ENCODE measurements at regions not wholly inside any gene's neighbourhood (a gene's known extent, or its start where the extent isn't known, plus 50 kb on each side); places are given as distances from the start of the nearest gene placed in this dataset.
A peak's percentile ranks its signal among the peaks of the same experiment; 100 is the strongest.
"Not testable (repeated sequence)": the region's sequence is repeated elsewhere in the genome, so short reads cannot be mapped to it uniquely, and the experiment has no call there.

DNA sequence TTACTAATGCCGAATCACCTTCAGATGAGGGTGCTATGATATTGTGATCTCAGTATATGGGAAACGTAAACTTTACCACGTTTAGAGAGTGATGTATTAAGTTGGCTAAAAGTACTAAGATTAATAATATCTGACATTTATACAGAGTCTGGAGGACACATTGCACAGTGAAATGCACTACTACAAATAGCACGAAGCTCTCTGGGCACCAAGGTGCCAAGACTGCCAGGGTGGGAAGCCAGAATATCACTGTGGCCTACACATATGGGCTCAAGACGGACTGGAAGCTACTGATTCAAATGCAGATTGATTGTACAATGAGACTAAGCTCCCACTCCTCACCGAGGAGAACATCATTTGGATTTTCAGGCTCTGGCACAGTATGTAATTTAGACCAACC is 113.3 kb upstream of the LIPC start:
- no peak overlapping the region for H3K4me3 ChIP-seq (ENCODE audit: low read depth in 1 of 2, low read length in 2 of 2)
- no peak overlapping the region for H3K9ac ChIP-seq (ENCODE audit: low read length)
- H3K36me3 ChIP-seq (ENCODE audit: insufficient read depth, low read length), result no peaks in the 10 kb centered on the region
- H3K27me3 ChIP-seq (ENCODE audit: control insufficient read depth in 1 of 2, insufficient read depth in 2 of 2, low read length in 2 of 2), result no peaks in the 10 kb centered on the region
- H3K4me1 ChIP-seq (ENCODE audit: insufficient read depth, low read length), result no peaks in the 10 kb centered on the region
- H3K9me3 ChIP-seq (ENCODE audit: low read length), result no peaks in the 10 kb centered on the region
- H3K27ac ChIP-seq (ENCODE audit: low read depth, low read length), result no peak overlapping the region

GRCh38 chr15:58321034-58321433 is 110.8 kb upstream of the LIPC start:
- no peak overlapping the region for H3K4me3 ChIP-seq (ENCODE audit: low read depth in 1 of 2, low read length in 2 of 2)
- no peak overlapping the region for H3K9ac ChIP-seq (ENCODE audit: low read length)
- H3K27me3 ChIP-seq (ENCODE audit: control insufficient read depth in 1 of 2, insufficient read depth in 2 of 2, low read length in 2 of 2), result no peaks in the 10 kb centered on the region
- H3K36me3 ChIP-seq (ENCODE audit: insufficient read depth, low read length), result no peaks in the 10 kb centered on the region
- H3K4me1 ChIP-seq (ENCODE audit: insufficient read depth, low read length), result no peaks in the 10 kb centered on the region
- no peaks in the 10 kb centered on the region for H3K9me3 ChIP-seq (ENCODE audit: low read length)
- H3K27ac ChIP-seq (ENCODE audit: low read depth, low read length), result no peak overlapping the region

GRCh38 chr15:58322253-58322652 is 109.5 kb upstream of the LIPC start:
- Histone ChIP-seq H3K9me3 (ENCODE audit: low read length) (no peaks in the 10 kb centered on the region), H3K27ac (ENCODE audit: low read depth, low read length) (no peak overlapping the region), H3K4me3 (ENCODE audit: low read depth in 1 of 2, low read length in 2 of 2) (no peak overlapping the region), H3K9ac (ENCODE audit: low read length) (no peak overlapping the region), H3K27me3 (ENCODE audit: control insufficient read depth in 1 of 2, insufficient read depth in 2 of 2, low read length in 2 of 2) (no peaks in the 10 kb centered on the region), H3K4me1 (ENCODE audit: insufficient read depth, low read length) (no peaks in the 10 kb centered on the region), H3K36me3 (ENCODE audit: insufficient read depth, low read length) (no peaks in the 10 kb centered on the region)

DNA sequence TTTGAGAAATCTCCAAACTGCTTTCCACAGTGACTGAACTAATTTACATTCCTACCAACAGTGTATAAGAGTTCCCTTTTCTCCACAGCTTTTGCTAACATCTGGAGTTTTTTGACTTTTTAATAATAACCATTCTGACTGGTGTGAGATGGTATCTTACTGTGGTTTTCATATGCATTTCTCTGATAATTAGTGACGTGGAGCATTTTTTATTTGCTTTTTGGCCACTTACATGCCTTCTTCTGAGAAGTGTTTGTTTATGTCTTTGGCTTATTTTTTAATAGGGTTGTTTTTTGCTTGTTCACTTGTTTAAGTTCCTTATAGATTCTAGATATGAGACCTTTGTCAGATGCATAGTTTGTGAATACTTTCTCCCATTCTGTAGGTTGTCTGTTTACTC is 108.5 kb upstream of the LIPC start:
- not testable (repeated sequence) for H3K27me3 ChIP-seq (ENCODE audit: control insufficient read depth in 1 of 2, insufficient read depth in 2 of 2, low read length in 2 of 2); H3K9me3 ChIP-seq (ENCODE audit: low read length)

DNA sequence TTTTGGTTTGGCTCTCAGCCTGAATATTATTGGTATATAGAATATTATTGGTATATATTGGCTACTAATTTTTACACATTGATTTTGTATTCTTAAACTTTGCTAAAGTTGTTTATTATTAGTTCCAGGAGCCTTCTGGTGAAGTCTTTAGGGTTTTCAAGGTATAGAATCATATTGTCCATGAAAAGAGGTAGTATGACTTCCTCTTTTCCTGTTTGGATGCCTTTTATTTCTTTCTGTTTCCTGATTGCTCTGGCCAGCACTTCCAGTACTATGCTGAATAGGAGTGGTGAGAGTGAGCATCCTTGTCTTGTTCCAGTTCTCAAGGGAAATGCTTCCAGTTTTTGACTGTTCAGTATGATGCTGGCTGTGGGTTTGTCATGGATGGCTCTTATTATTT is 107.3 kb upstream of the LIPC start:
- no peaks in the 10 kb centered on the region for H3K27me3 ChIP-seq (ENCODE audit: control insufficient read depth in 1 of 2, insufficient read depth in 2 of 2, low read length in 2 of 2)
- H3K4me3 ChIP-seq (ENCODE audit: low read depth in 1 of 2, low read length in 2 of 2), result no peak overlapping the region
- no peaks in the 10 kb centered on the region for H3K36me3 ChIP-seq (ENCODE audit: insufficient read depth, low read length)
- H3K4me1 ChIP-seq (ENCODE audit: insufficient read depth, low read length), result no peaks in the 10 kb centered on the region
- no peaks in the 10 kb centered on the region for H3K9me3 ChIP-seq (ENCODE audit: low read length)
- H3K9ac ChIP-seq (ENCODE audit: low read length), result no peak overlapping the region
- H3K27ac ChIP-seq (ENCODE audit: low read depth, low read length), result no peak overlapping the region

More for the DNA sequence above, 108.5 kb upstream of the LIPC start:
- not testable (repeated sequence) for H3K9ac ChIP-seq (ENCODE audit: low read length); H3K4me3 ChIP-seq (ENCODE audit: low read depth in 1 of 2, low read length in 2 of 2); H3K27ac ChIP-seq (ENCODE audit: low read depth, low read length); H3K36me3 ChIP-seq (ENCODE audit: insufficient read depth, low read length); H3K4me1 ChIP-seq (ENCODE audit: insufficient read depth, low read length)

DNA sequence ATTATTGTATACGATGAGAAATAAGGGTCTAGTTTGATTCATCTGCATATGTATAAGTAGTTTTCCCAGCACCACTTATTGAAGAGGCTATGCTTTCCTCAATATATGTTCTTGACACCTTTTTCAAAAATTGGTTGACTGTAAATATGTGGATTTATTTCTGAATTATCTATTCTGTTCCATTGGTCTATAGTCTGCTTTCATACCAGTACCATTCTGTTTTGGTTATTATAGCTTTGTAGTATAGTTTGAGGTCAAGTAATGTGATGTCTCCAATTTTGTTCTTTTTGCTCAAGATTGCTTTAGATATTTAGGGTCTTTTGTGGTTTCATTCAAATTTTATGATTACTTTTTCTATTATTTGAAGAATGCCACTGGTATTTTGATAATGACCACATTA is 103.8 kb upstream of the LIPC start:
- Histone ChIP-seq H3K4me3 (ENCODE audit: low read depth in 1 of 2, low read length in 2 of 2) (no peak overlapping the region), H3K27me3 (ENCODE audit: control insufficient read depth in 1 of 2, insufficient read depth in 2 of 2, low read length in 2 of 2) (no peaks in the 10 kb centered on the region), H3K9me3 (ENCODE audit: low read length) (no peaks in the 10 kb centered on the region), H3K27ac (ENCODE audit: low read depth, low read length) (no peak overlapping the region), H3K36me3 (ENCODE audit: insufficient read depth, low read length) (no peaks in the 10 kb centered on the region), H3K4me1 (ENCODE audit: insufficient read depth, low read length) (peaks cover 27% of the 10 kb centered on the region), H3K9ac (ENCODE audit: low read length) (no peak overlapping the region)

DNA sequence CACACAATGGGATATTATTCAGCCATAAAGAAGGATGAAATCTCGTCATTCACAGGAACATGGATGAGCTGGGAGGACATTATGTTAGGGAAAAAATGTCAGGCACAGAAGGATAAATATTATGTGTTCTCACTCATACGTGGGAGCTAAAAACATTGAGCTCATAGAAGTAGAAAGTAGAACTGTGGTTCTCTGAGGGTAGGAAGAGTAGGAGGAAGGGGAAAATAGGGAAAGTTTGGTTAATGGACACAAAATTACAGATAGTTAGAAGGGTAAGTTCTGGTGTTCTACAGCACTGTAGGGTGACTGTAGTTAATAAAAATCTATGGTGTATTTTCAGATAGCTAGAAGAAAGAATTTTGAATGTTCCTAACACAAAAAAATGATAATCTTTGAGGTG is 102.6 kb upstream of the LIPC start:
- no peak overlapping the region for H3K27ac ChIP-seq (ENCODE audit: low read depth, low read length)
- no peak overlapping the region for H3K9ac ChIP-seq (ENCODE audit: low read length)
- H3K27me3 ChIP-seq (ENCODE audit: control insufficient read depth in 1 of 2, insufficient read depth in 2 of 2, low read length in 2 of 2), result no peaks in the 10 kb centered on the region
- H3K9me3 ChIP-seq (ENCODE audit: low read length), result no peaks in the 10 kb centered on the region
- peaks cover 30% of the 10 kb centered on the region for H3K4me1 ChIP-seq (ENCODE audit: insufficient read depth, low read length)
- no peaks in the 10 kb centered on the region for H3K36me3 ChIP-seq (ENCODE audit: insufficient read depth, low read length)
- H3K4me3 ChIP-seq (ENCODE audit: low read depth in 1 of 2, low read length in 2 of 2), result no peak overlapping the region

- no peaks in the 10 kb centered on the region for H3K27me3 ChIP-seq (ENCODE audit: control insufficient read depth in 1 of 2, insufficient read depth in 2 of 2, low read length in 2 of 2)
- no peak overlapping the region for H3K4me3 ChIP-seq (ENCODE audit: low read depth in 1 of 2, low read length in 2 of 2)
- no peak overlapping the region for H3K27ac ChIP-seq (ENCODE audit: low read depth, low read length)
- peaks cover 30% of the 10 kb centered on the region for H3K4me1 ChIP-seq (ENCODE audit: insufficient read depth, low read length)
- no peaks in the 10 kb centered on the region for H3K36me3 ChIP-seq (ENCODE audit: insufficient read depth, low read length)
- no peak overlapping the region for H3K9ac ChIP-seq (ENCODE audit: low read length)
- H3K9me3 ChIP-seq (ENCODE audit: low read length), result no peaks in the 10 kb centered on the region
These were observed 101.8 kb upstream of the LIPC start for GRCh38 chr15:58329781-58330671.

DNA sequence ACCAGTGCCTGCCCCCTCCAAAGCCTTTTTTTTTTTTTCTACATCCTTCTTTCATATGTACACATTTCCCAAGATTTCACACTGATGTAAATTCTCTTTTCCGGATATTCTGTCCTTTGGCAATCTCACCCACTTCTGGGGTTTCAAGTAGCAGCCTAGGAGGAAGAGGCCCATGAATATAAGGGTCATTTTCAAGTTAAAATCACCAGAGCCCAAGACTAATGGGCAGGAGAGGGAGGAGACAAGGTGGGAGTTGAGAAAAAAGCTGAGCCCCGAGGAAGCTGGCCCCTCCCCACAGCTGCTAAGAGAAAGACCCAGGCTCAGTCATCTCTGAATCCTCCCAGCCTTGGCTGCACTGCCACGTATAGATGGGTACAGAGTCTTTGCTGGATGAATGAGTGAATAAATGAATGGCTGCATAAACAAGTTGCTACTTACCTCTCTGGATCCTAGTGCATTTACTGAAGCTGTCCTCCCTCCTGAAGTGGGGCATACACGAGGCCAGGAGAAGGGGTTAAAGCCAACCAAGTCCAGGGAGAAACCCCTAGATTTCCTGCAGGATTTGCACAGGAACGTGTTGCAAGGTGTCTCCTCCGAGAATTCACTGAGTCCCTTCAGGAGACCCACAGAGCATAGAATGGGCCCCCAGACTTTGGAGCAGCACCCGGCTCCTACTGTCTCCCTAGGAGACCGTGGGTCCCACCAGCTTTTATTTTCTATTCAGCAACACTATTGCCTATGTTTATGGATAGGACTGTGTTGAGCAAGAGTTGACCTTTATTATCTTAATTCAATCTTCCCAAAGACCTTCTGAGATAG is 100.8 kb upstream of the LIPC start:
- H3K4me1 ChIP-seq (ENCODE audit: insufficient read depth, low read length), result peaks cover 30% of the 10 kb centered on the region
- H3K4me3 ChIP-seq (ENCODE audit: low read depth in 1 of 2, low read length in 2 of 2), result no peak overlapping the region
- H3K36me3 ChIP-seq (ENCODE audit: insufficient read depth, low read length), result no peaks in the 10 kb centered on the region
- H3K9me3 ChIP-seq (ENCODE audit: low read length), result no peaks in the 10 kb centered on the region
- H3K9ac ChIP-seq (ENCODE audit: low read length), result no peak overlapping the region
- peak overlapping the region; percentile 59 for H3K27ac ChIP-seq (ENCODE audit: low read depth, low read length)
- H3K27me3 ChIP-seq (ENCODE audit: control insufficient read depth in 1 of 2, insufficient read depth in 2 of 2, low read length in 2 of 2), result no peaks in the 10 kb centered on the region

GRCh38 chr15:58331560-58331912 is 100.3 kb upstream of the LIPC start:
- peaks cover 30% of the 10 kb centered on the region for H3K4me1 ChIP-seq (ENCODE audit: insufficient read depth, low read length)
- H3K9me3 ChIP-seq (ENCODE audit: low read length), result no peaks in the 10 kb centered on the region
- no peak overlapping the region for H3K9ac ChIP-seq (ENCODE audit: low read length)
- H3K27ac ChIP-seq (ENCODE audit: low read depth, low read length), result peak overlapping the region; percentile 59
- H3K4me3 ChIP-seq (ENCODE audit: low read depth in 1 of 2, low read length in 2 of 2), result no peak overlapping the region
- H3K27me3 ChIP-seq (ENCODE audit: control insufficient read depth in 1 of 2, insufficient read depth in 2 of 2, low read length in 2 of 2), result no peaks in the 10 kb centered on the region
- no peaks in the 10 kb centered on the region for H3K36me3 ChIP-seq (ENCODE audit: insufficient read depth, low read length)

- Histone ChIP-seq H3K9me3 (ENCODE audit: low read length) (no peaks in the 10 kb centered on the region), H3K27me3 (ENCODE audit: control insufficient read depth in 1 of 2, insufficient read depth in 2 of 2, low read length in 2 of 2) (no peaks in the 10 kb centered on the region), H3K9ac (ENCODE audit: low read length) (peak overlapping the region; percentile 10), H3K27ac (ENCODE audit: low read depth, low read length) (peak overlapping the region; percentile 61), H3K4me3 (ENCODE audit: low read depth in 1 of 2, low read length in 2 of 2) (no peak overlapping the region), H3K4me1 (ENCODE audit: insufficient read depth, low read length) (peaks cover 30% of the 10 kb centered on the region), H3K36me3 (ENCODE audit: insufficient read depth, low read length) (no peaks in the 10 kb centered on the region)
These were observed 99.7 kb upstream of the LIPC start for GRCh38 chr15:58331913-58332675.
